Mesenchymal stem cell (in vitro differentiated cells and primary cell): ENCODE measurements at regions not wholly inside any gene's neighbourhood (a gene's known extent, or its start where the extent isn't known, plus 50 kb on each side); places are given as distances from the start of the nearest gene placed in this dataset.

ENCODE experiments used
- DNase-seq: peaks from one replicate; pipeline ENCODE4 v3.0.0-alpha.2; 2013
- H2AFZ ChIP-seq: one replicate; pipeline ENCODE4 v1.6.1; 2013; ENCODE audit warnings: low read depth, mild to moderate bottlenecking, control low read depth, inconsistent platforms, low read length, moderate library complexity
- H2AK5ac ChIP-seq: 2 replicates; pipeline ENCODE4 v1.6.1; 2013; ENCODE audit warnings: low read length, moderate library complexity, mild to moderate bottlenecking, inconsistent platforms; ENCODE audit not compliant: severe bottlenecking
- H2BK120ac ChIP-seq: one replicate; pipeline ENCODE4 v1.6.1; 2013; ENCODE audit warnings: low read depth, mild to moderate bottlenecking, inconsistent platforms, low read length, moderate library complexity
- H2BK12ac ChIP-seq, 2 experiments: one replicate each; pipeline ENCODE4 v1.6.1; 2013; ENCODE audit warnings: inconsistent platforms in 2 of 2, low read length in 2 of 2, mild to moderate bottlenecking in 2 of 2, moderate library complexity in 2 of 2, control low read depth in 1 of 2
- H2BK15ac ChIP-seq: one replicate; pipeline ENCODE4 v1.6.1; 2013; ENCODE audit warnings: mild to moderate bottlenecking, low read depth, inconsistent platforms; ENCODE audit not compliant: poor library complexity, severe bottlenecking
- H2BK5ac ChIP-seq: 2 replicates; pipeline ENCODE4 v1.6.1; 2013; ENCODE audit warnings: low read depth, mild to moderate bottlenecking, low read length, control low read depth, inconsistent platforms; ENCODE audit not compliant: poor library complexity, severe bottlenecking
- H3K14ac ChIP-seq, 2 experiments: one replicate each; pipeline ENCODE4 v1.6.1; 2013; ENCODE audit warnings: inconsistent platforms in 2 of 2, low read length in 2 of 2, control low read depth in 1 of 2, mild to moderate bottlenecking in 1 of 2, moderate library complexity in 1 of 2
- H3K18ac ChIP-seq, 2 experiments: one replicate each; pipeline ENCODE4 v1.6.1; 2013; ENCODE audit warnings: inconsistent platforms in 2 of 2, low read length in 2 of 2, control low read depth in 1 of 2, low read depth in 1 of 2, mild to moderate bottlenecking in 1 of 2
- H3K23ac ChIP-seq, 2 experiments: one replicate each; pipeline ENCODE4 v1.6.1; 2013; ENCODE audit warnings: inconsistent platforms in 2 of 2, low read length in 2 of 2, mild to moderate bottlenecking in 2 of 2, moderate library complexity in 2 of 2, control low read depth in 1 of 2
- H3K27ac ChIP-seq: 2 replicates; pipeline ENCODE4 v1.5.1; 2013; ENCODE audit warnings: mild to moderate bottlenecking, moderate library complexity, low read length, control low read depth, inconsistent platforms; ENCODE audit not compliant: poor library complexity, severe bottlenecking
- H3K27me3 ChIP-seq, 2 experiments: 2 replicates each; pipeline versions ENCODE4 v1.6.1 to v1.7.0; 2013; ENCODE audit warnings: low read length in 2 of 2, mild to moderate bottlenecking in 2 of 2, moderate library complexity in 2 of 2, control low read depth in 1 of 2, inconsistent platforms in 1 of 2; ENCODE audit not compliant: control insufficient read depth in 1 of 2, insufficient read depth in 1 of 2
- H3K36me3 ChIP-seq, 2 experiments: 2 replicates each; pipeline versions ENCODE4 v1.6.1 to v1.7.0; 2013; ENCODE audit warnings: low read length in 2 of 2, control low read depth in 1 of 2, inconsistent platforms in 1 of 2, low read depth in 1 of 2, mild to moderate bottlenecking in 1 of 2; ENCODE audit not compliant: insufficient read depth in 2 of 2, control insufficient read depth in 1 of 2
- H3K4ac ChIP-seq, 2 experiments: one replicate each; pipeline ENCODE4 v1.6.1; 2013; ENCODE audit warnings: inconsistent platforms in 2 of 2, low read length in 2 of 2, mild to moderate bottlenecking in 2 of 2, moderate library complexity in 2 of 2, control low read depth in 1 of 2, low read depth in 1 of 2
- H3K4me1 ChIP-seq: 2 replicates; pipeline ENCODE4 v1.6.1; 2013; ENCODE audit warnings: low read depth, low read length, control low read depth; ENCODE audit not compliant: control insufficient read depth, insufficient read depth
- H3K4me2 ChIP-seq: 2 replicates; pipeline ENCODE4 v1.6.1; 2013; ENCODE audit warnings: low read length, mild to moderate bottlenecking, inconsistent platforms; ENCODE audit not compliant: poor library complexity, severe bottlenecking
- H3K4me3 ChIP-seq, 2 experiments: 2 replicates each; pipeline versions ENCODE4 v1.5.1 to v1.7.0; 2013; ENCODE audit warnings: low read length in 2 of 2, mild to moderate bottlenecking in 2 of 2, control low read depth in 1 of 2, low read depth in 1 of 2; ENCODE audit not compliant: insufficient read depth in 1 of 2
- H3K79me1 ChIP-seq: replicated peaks from 2 replicates; pipeline ENCODE4 v1.6.1; 2013; ENCODE audit warnings: mild to moderate bottlenecking, control low read depth, low read length, inconsistent platforms; ENCODE audit not compliant: poor library complexity, severe bottlenecking
- H3K9ac ChIP-seq: 2 replicates; pipeline ENCODE4 v1.7.0; 2013; ENCODE audit warnings: mild to moderate bottlenecking, low read length, moderate library complexity
- H3K9me3 ChIP-seq: 2 replicates; pipeline ENCODE4 v1.7.0; 2013; ENCODE audit warnings: mild to moderate bottlenecking, low read length; ENCODE audit not compliant: control insufficient read depth
- H4K8ac ChIP-seq: one replicate; pipeline ENCODE4 v1.6.1; 2013; ENCODE audit warnings: inconsistent platforms, mild to moderate bottlenecking, low read length, moderate library complexity
- H4K91ac ChIP-seq: one replicate; pipeline ENCODE4 v1.6.1; 2013; ENCODE audit warnings: mild to moderate bottlenecking, low read length, inconsistent platforms
- WGBS: methylation state at CpG from one replicate; pipeline ENCODE4 v1.1.7; 2013; ENCODE audit warnings: mixed read lengths; 5-methylcytosine and 5-hydroxymethylcytosine counted together

- no peak for DNase-seq
- no peak overlapping the region for H3K18ac ChIP-seq
- H3K23ac ChIP-seq, result no peak overlapping the region
- H3K27ac ChIP-seq, result no peak overlapping the region
- peak overlapping the region; percentile 9 for H4K91ac ChIP-seq
- H2BK5ac ChIP-seq, result no peak overlapping the region
- H2BK12ac ChIP-seq, result no peak overlapping the region
- H2BK15ac ChIP-seq, result no peak overlapping the region
- H3K36me3 ChIP-seq, result no peaks in the 10 kb centered on the region
- no peak overlapping the region for H2BK120ac ChIP-seq
- 79% methylated on average over 5 of the region's 5 CpGs for WGBS
- no peak overlapping the region for H3K14ac ChIP-seq
- no peak overlapping the region for H2AK5ac ChIP-seq
- no peak overlapping the region for H4K8ac ChIP-seq
- no peak overlapping the region for H2AFZ ChIP-seq
- H3K9ac ChIP-seq, result no peak overlapping the region
- H3K4ac ChIP-seq, result no peak overlapping the region
- H3K9me3 ChIP-seq, result peaks cover 9% of the 10 kb centered on the region
- no peaks in the 10 kb centered on the region for H3K27me3 ChIP-seq
- no peak overlapping the region for H3K4me3 ChIP-seq
- H3K4me2 ChIP-seq, result no peak overlapping the region
- no peaks in the 10 kb centered on the region for H3K4me1 ChIP-seq
- no peaks in the 10 kb centered on the region for H3K79me1 ChIP-seq
Observed at GRCh38 chr20:16861708-16862107, 113.5 kb downstream of the OTOR start.

GRCh38 chr20:16863303-16863702 is 115.1 kb downstream of the OTOR start:
- Histone ChIP-seq H3K27me3 (no peaks in the 10 kb centered on the region), H3K79me1 (no peaks in the 10 kb centered on the region), H3K4me2 (no peak overlapping the region), H3K18ac (no peak overlapping the region), H2BK120ac (no peak overlapping the region), H2BK15ac (no peak overlapping the region), H2BK5ac (no peak overlapping the region), H3K4ac (no peak overlapping the region), H3K4me3 (no peak overlapping the region), H3K4me1 (no peaks in the 10 kb centered on the region), H2AFZ (no peak overlapping the region), H3K23ac (no peak overlapping the region), H3K14ac (no peak overlapping the region), H3K36me3 (no peaks in the 10 kb centered on the region), H4K91ac (no peak overlapping the region), H3K9me3 (peaks cover 3% of the 10 kb centered on the region), H4K8ac (no peak overlapping the region), H2AK5ac (no peak overlapping the region), H2BK12ac (no peak overlapping the region), H3K9ac (no peak overlapping the region), H3K27ac (no peak overlapping the region)
- WGBS, result 98% methylated on average over 1 of the region's 2 CpGs
- DNase-seq, result no peak

GRCh38 chr20:16864069-16864468 is 115.9 kb downstream of the OTOR start:
- no peak overlapping the region for H3K4ac ChIP-seq
- H4K91ac ChIP-seq, result no peak overlapping the region
- no peak overlapping the region for H3K14ac ChIP-seq
- no peaks in the 10 kb centered on the region for H3K36me3 ChIP-seq
- no peak overlapping the region for H2BK5ac ChIP-seq
- H3K9ac ChIP-seq, result no peak overlapping the region
- H2AFZ ChIP-seq, result no peak overlapping the region
- H3K27ac ChIP-seq, result no peak overlapping the region
- WGBS, result 71% methylated on average over 5 of the region's 5 CpGs
- H2BK120ac ChIP-seq, result no peak overlapping the region
- H3K27me3 ChIP-seq, result no peaks in the 10 kb centered on the region
- H3K18ac ChIP-seq, result no peak overlapping the region
- H3K4me3 ChIP-seq, result no peak overlapping the region
- H3K9me3 ChIP-seq, result no peaks in the 10 kb centered on the region
- H4K8ac ChIP-seq, result no peak overlapping the region
- no peak overlapping the region for H2BK15ac ChIP-seq
- no peak overlapping the region for H2BK12ac ChIP-seq
- no peaks in the 10 kb centered on the region for H3K4me1 ChIP-seq
- no peaks in the 10 kb centered on the region for H3K79me1 ChIP-seq
- no peak overlapping the region for H2AK5ac ChIP-seq
- no peak overlapping the region for H3K4me2 ChIP-seq
- peak; percentile 2 for DNase-seq
- H3K23ac ChIP-seq, result no peak overlapping the region

GRCh38 chr20:16864963-16865362 is 116.8 kb downstream of the OTOR start:
- Histone ChIP-seq H2AFZ (no peak overlapping the region), H3K18ac (no peak overlapping the region), H3K14ac (no peak overlapping the region), H3K36me3 (no peaks in the 10 kb centered on the region), H3K4me1 (no peaks in the 10 kb centered on the region), H2BK12ac (no peak overlapping the region), H3K4me3 (no peak overlapping the region), H2AK5ac (no peak overlapping the region), H2BK120ac (no peak overlapping the region), H2BK5ac (no peak overlapping the region), H3K27me3 (no peaks in the 10 kb centered on the region), H4K8ac (no peak overlapping the region), H2BK15ac (no peak overlapping the region), H3K23ac (no peak overlapping the region), H3K9me3 (no peaks in the 10 kb centered on the region), H3K4me2 (no peak overlapping the region), H4K91ac (no peak overlapping the region), H3K79me1 (no peaks in the 10 kb centered on the region), H3K9ac (no peak overlapping the region), H3K27ac (no peak overlapping the region), H3K4ac (no peak overlapping the region)
- DNase-seq, result no peak
- WGBS, result no CpG with 5 or more reads among the region's 1 CpG
